HEK293T (cell line): ENCODE measurements at regions not wholly inside any gene's neighbourhood (a gene's known extent, or its start where the extent isn't known, plus 50 kb on each side); places are given as distances from the start of the nearest gene placed in this dataset.

ENCODE experiments used
- BHLHE40 ChIP-seq: fragments of 450-650 bp; IDR thresholded peaks from 2 replicates; pipeline ENCODE4 v1.6.1; 2016; ENCODE audit warnings: mild to moderate bottlenecking, moderate library complexity, borderline replicate concordance
- FOXA1 ChIP-seq: fragments of 450-650 bp; IDR thresholded peaks from 2 replicates; pipeline ENCODE4 v1.6.1; 2016; ENCODE audit warnings: mild to moderate bottlenecking
- FOXK2 ChIP-seq: fragments of 450-650 bp; IDR thresholded peaks from 2 replicates; pipeline ENCODE4 v1.6.1; 2016; ENCODE audit warnings: mild to moderate bottlenecking
- FOXM1 ChIP-seq: fragments of 450-650 bp; IDR thresholded peaks from 2 replicates; pipeline ENCODE4 v1.6.1; 2017; ENCODE audit warnings: mild to moderate bottlenecking, borderline replicate concordance
- SP1 ChIP-seq: fragments of 450-650 bp; IDR thresholded peaks from 2 replicates; pipeline ENCODE4 v1.6.1; 2017

- TF ChIP-seq FOXA1 (no peak), FOXM1 (no peak), FOXK2 (no peak), SP1 (no peak), BHLHE40 (no peak)
Observed at GRCh38 chr19:32103541-32103940, 241.9 kb upstream of the ZNF507 start.
